ENCODE measurements at regions not wholly inside any gene's neighbourhood (a gene's known extent, or its start where the extent isn't known, plus 50 kb on each side); places are given as distances from the start of the nearest gene placed in this dataset.

- no TSS peak for BruUV-seq (replicated peaks)
- H3K4me2 ChIP-seq (ENCODE audit: low read length) = no peak overlapping the region
- DNase-seq (ENCODE audit: low read depth, low spot score) (no peak), ATAC-seq (no peak)
- H2AFZ ChIP-seq (ENCODE audit: low read depth, low read length, poor library complexity, severe bottlenecking) = no peak overlapping the region
- H3K27ac ChIP-seq (ENCODE audit: low read depth, low read length) = no peak overlapping the region
- no peaks in the 10 kb centered on the region for H3K4me1 ChIP-seq (ENCODE audit: control insufficient read depth in 1 of 2, insufficient read depth in 2 of 2, low read length in 2 of 2)
- ChIA-PET POLR2A (no interaction called here), CTCF (no interaction called here), RAD21 (ENCODE audit: low non-redundant PET in 1 of 2, low total read pairs in 2 of 2, uncharacterized antibody in 2 of 2, unreplicated experiment in 2 of 2) (no interaction called here)
- no peaks in the 10 kb centered on the region for H4K20me1 ChIP-seq (ENCODE audit: insufficient read depth)
- H3K9me2 ChIP-seq (ENCODE audit: insufficient read depth) = no peaks in the 10 kb centered on the region
- H3K27me3 ChIP-seq (ENCODE audit: insufficient read depth, low read length) = no peaks in the 10 kb centered on the region
- TF ChIP-seq ZFX (IDR thresholded peaks at IDR 0.05) (no peak), TCF7L2 (IDR thresholded peaks at IDR 0.05; ENCODE audit: borderline replicate concordance, extremely low read depth, insufficient read depth, insufficient read length) (no peak), ZBTB33 (IDR thresholded peaks at IDR 0.05; ENCODE audit: extremely low read depth, insufficient replicate concordance, low read length) (no peak), EZH2 (IDR thresholded peaks at IDR 0.05) (no peak), MAX (IDR thresholded peaks at IDR 0.05) (no peak), SIN3A (IDR thresholded peaks at IDR 0.05; ENCODE audit: low read depth) (no peak), SP1 (IDR thresholded peaks at IDR 0.05; ENCODE audit: low read depth) (no peak), RAD21 (IDR thresholded peaks at IDR 0.05; ENCODE audit: low read depth) (no peak), POLR2AphosphoS5 (IDR thresholded peaks at IDR 0.05; ENCODE audit: low read depth, low read length) (no peak), EZH2phosphoT487 (IDR thresholded peaks at IDR 0.05; ENCODE audit: borderline replicate concordance) (no peak), EGR1 (IDR thresholded peaks at IDR 0.05; ENCODE audit: low read depth) (no peak)
- H3K4me3 ChIP-seq (replicated peaks in 1 of 2; ENCODE audit: low read depth in 1 of 2, low read length in 2 of 2) = no peak overlapping the region
- no peaks in the 10 kb centered on the region for H3K9me3 ChIP-seq (ENCODE audit: control insufficient read depth in 1 of 2, insufficient read depth in 1 of 2, low read depth in 1 of 2, low read length in 2 of 2)
- intact Hi-C loops (cut with micrococcal nuclease) = no loop called here
- no peak overlapping the region for H3K9ac ChIP-seq (ENCODE audit: low read length)
- no peaks in the 10 kb centered on the region for H3K79me2 ChIP-seq (ENCODE audit: insufficient read depth, low read length)
- H3K36me3 ChIP-seq (ENCODE audit: control insufficient read depth in 1 of 2, insufficient read depth in 2 of 2, low read length in 2 of 2) = no peaks in the 10 kb centered on the region
These were observed 368.4 kb downstream of the KLF12 start for GRCh38 chr13:73765651-73766384.

Data from HCT116 (cell line).